ENCODE measurements at regions not wholly inside any gene's neighbourhood (a gene's known extent, or its start where the extent isn't known, plus 50 kb on each side); places are given as distances from the start of the nearest gene placed in this dataset.

DNA sequence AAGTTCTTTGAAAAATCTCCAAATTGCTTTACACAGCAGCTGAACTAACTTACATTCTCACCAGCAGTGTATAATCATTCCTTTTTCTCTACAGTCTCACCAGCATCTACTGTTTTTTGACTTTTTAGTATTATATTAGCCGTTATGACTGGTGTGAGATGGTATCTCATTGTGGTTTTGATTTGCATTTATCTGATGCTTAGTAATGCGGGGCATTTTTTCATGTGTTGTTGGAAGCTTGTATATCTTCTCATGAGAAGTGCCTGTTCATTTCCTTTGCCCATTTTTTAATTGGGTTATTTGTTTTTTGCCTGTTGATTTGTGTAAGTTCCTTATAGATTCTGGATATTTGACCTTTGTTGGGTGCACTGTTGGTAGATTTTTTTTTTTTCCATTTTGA lies 931.7 kb downstream of the CENPC start:
- in situ Hi-C loops (cut with HindIII; ENCODE audit: low pct_unique_long_range_greater_than_20kb, low sequenced_read_pairs) (no loop called here), intact Hi-C loops (cut with micrococcal nuclease; ENCODE audit: unreplicated experiment) (no loop called here)
- ATAC-seq (no peak), DNase-seq (ENCODE audit: low read depth, low spot score) (no peak)
- TF ChIP-seq, protein P1, sequence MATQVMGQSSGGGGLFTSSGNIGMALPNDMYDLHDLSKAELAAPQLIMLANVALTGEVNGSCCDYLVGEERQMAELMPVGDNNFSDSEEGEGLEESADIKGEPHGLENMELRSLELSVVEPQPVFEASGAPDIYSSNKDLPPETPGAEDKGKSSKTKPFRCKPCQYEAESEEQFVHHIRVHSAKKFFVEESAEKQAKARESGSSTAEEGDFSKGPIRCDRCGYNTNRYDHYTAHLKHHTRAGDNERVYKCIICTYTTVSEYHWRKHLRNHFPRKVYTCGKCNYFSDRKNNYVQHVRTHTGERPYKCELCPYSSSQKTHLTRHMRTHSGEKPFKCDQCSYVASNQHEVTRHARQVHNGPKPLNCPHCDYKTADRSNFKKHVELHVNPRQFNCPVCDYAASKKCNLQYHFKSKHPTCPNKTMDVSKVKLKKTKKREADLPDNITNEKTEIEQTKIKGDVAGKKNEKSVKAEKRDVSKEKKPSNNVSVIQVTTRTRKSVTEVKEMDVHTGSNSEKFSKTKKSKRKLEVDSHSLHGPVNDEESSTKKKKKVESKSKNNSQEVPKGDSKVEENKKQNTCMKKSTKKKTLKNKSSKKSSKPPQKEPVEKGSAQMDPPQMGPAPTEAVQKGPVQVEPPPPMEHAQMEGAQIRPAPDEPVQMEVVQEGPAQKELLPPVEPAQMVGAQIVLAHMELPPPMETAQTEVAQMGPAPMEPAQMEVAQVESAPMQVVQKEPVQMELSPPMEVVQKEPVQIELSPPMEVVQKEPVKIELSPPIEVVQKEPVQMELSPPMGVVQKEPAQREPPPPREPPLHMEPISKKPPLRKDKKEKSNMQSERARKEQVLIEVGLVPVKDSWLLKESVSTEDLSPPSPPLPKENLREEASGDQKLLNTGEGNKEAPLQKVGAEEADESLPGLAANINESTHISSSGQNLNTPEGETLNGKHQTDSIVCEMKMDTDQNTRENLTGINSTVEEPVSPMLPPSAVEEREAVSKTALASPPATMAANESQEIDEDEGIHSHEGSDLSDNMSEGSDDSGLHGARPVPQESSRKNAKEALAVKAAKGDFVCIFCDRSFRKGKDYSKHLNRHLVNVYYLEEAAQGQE (IDR thresholded peaks at IDR 0.05; ENCODE audit: insufficient read depth in 1 of 2, low read depth in 2 of 2, low read length in 1 of 2) = no peak
- TF ChIP-seq SIN3A (IDR thresholded peaks at IDR 0.05; ENCODE audit: borderline replicate concordance, insufficient read depth, low read depth, low read length) = no peak
- no peak for TF ChIP-seq POLR2AphosphoS5 (IDR thresholded peaks at IDR 0.05; ENCODE audit: low read depth, low read length)
- no peak for TF ChIP-seq TCF7L2 (IDR thresholded peaks at IDR 0.05; ENCODE audit: low read depth, low read length)
- TF ChIP-seq, protein P2, sequence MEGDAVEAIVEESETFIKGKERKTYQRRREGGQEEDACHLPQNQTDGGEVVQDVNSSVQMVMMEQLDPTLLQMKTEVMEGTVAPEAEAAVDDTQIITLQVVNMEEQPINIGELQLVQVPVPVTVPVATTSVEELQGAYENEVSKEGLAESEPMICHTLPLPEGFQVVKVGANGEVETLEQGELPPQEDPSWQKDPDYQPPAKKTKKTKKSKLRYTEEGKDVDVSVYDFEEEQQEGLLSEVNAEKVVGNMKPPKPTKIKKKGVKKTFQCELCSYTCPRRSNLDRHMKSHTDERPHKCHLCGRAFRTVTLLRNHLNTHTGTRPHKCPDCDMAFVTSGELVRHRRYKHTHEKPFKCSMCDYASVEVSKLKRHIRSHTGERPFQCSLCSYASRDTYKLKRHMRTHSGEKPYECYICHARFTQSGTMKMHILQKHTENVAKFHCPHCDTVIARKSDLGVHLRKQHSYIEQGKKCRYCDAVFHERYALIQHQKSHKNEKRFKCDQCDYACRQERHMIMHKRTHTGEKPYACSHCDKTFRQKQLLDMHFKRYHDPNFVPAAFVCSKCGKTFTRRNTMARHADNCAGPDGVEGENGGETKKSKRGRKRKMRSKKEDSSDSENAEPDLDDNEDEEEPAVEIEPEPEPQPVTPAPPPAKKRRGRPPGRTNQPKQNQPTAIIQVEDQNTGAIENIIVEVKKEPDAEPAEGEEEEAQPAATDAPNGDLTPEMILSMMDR (IDR thresholded peaks at IDR 0.05) = no peak
- Histone ChIP-seq H3K9me3 (ENCODE audit: control insufficient read depth, insufficient read depth, low read depth, low read length) (no peaks in the 10 kb centered on the region), H3K27me3 (ENCODE audit: control insufficient read depth, insufficient read depth, low read length) (no peaks in the 10 kb centered on the region), H3K4me3 (ENCODE audit: low read depth in 2 of 2, low read length in 2 of 2) (no peak overlapping the region), H3K36me3 (ENCODE audit: control insufficient read depth, insufficient read depth, low read length) (no peaks in the 10 kb centered on the region), H3K4me1 (ENCODE audit: control insufficient read depth, insufficient read depth, low read length) (no peaks in the 10 kb centered on the region), H3K27ac (ENCODE audit: low read length) (no peak overlapping the region)
- BruUV-seq (replicated peaks) = no TSS peak
- ChIA-PET CTCF (no interaction called here), POLR2A (no interaction called here)

DNA sequence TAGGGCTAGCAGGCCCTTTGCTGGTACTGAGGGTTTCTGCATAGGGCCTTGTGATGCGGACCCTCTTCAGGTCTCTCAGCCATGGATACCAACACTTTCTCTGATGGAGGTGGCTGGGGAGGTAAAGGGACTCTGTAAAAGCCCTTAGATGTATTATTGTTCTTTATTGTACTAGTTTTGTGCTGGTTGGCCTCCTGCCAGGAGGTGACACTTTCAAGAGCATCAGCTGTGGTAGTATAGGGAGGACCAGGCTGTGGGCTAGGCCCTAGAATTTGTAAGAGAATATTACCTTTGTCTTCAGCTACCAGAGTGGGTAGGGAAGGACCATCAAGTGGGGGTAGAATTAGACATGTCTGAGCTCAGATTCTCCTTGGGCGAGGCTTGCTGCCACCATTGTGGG lies 936.3 kb downstream of the CENPC start:
- DNase-seq (ENCODE audit: low read depth, low spot score) (no peak), ATAC-seq (no peak)
- intact Hi-C loops (cut with micrococcal nuclease; ENCODE audit: unreplicated experiment) = no loop called here
- no peaks in the 10 kb centered on the region for H3K27me3 ChIP-seq (ENCODE audit: control insufficient read depth, insufficient read depth, low read length)
- H3K36me3 ChIP-seq (ENCODE audit: control insufficient read depth, insufficient read depth, low read length) = no peaks in the 10 kb centered on the region
- CTCF ChIA-PET = no interaction called here
- BruUV-seq (replicated peaks) = no TSS peak
- TF ChIP-seq SIN3A (IDR thresholded peaks at IDR 0.05; ENCODE audit: borderline replicate concordance, insufficient read depth, low read depth, low read length) = no peak
- TF ChIP-seq, protein P1 (IDR thresholded peaks at IDR 0.05; ENCODE audit: insufficient read depth in 1 of 2, low read depth in 2 of 2, low read length in 1 of 2) = no peak
- no peak for TF ChIP-seq POLR2AphosphoS5 (IDR thresholded peaks at IDR 0.05; ENCODE audit: low read depth, low read length)
- no peak for TF ChIP-seq TCF7L2 (IDR thresholded peaks at IDR 0.05; ENCODE audit: low read depth, low read length)
- TF ChIP-seq, protein P2 (IDR thresholded peaks at IDR 0.05) = no peak
- no peak overlapping the region; the same call in 1 of the 2 replicates for H3K27ac ChIP-seq (ENCODE audit: low read length)
- no peak overlapping the region for H3K4me3 ChIP-seq (ENCODE audit: low read depth in 2 of 2, low read length in 2 of 2)
- POLR2A ChIA-PET = no interaction called here
- H3K4me1 ChIP-seq (ENCODE audit: control insufficient read depth, insufficient read depth, low read length) = peaks cover 4% of the 10 kb centered on the region; the same call in 1 of the 2 replicates
- H3K9me3 ChIP-seq (ENCODE audit: control insufficient read depth, insufficient read depth, low read depth, low read length) = no peaks in the 10 kb centered on the region
- in situ Hi-C loops (cut with HindIII; ENCODE audit: low pct_unique_long_range_greater_than_20kb, low sequenced_read_pairs) = no loop called here

Measured in Panc1 (cell line).